Liver (tissue), 8 donors: ENCODE measurements at regions not wholly inside any gene's neighbourhood (a gene's known extent, or its start where the extent isn't known, plus 50 kb on each side); places are given as distances from the start of the nearest gene placed in this dataset.

ENCODE experiments used
- DNase-seq: peaks from one replicate; pipeline ENCODE4 v3.0.0-alpha.2; 2017; ENCODE audit warnings: low spot score
- H3K27ac ChIP-seq, 2 donors: one replicate each; pipeline ENCODE4 v1.7.0; 2013; ENCODE audit warnings: inconsistent platforms in 2 of 2, low read length in 2 of 2, control low read depth in 1 of 2, low read depth in 1 of 2, mild to moderate bottlenecking in 1 of 2
- H3K27me3 ChIP-seq, 4 donors: one replicate each; pipeline versions ENCODE4 v1.6.1 to v1.7.0; 2013; ENCODE audit warnings: low read length in 3 of 4, inconsistent platforms in 1 of 4, mild to moderate bottlenecking in 1 of 4, moderate library complexity in 1 of 4; ENCODE audit not compliant: control insufficient read depth in 4 of 4, insufficient read depth in 4 of 4
- H3K36me3 ChIP-seq, 4 donors: one replicate each; pipeline versions ENCODE4 v1.6.1 to v1.7.0; 2013; ENCODE audit warnings: low read length in 3 of 4, mild to moderate bottlenecking in 3 of 4, low read depth in 1 of 4, moderate library complexity in 1 of 4; ENCODE audit not compliant: control insufficient read depth in 4 of 4, insufficient read depth in 3 of 4
- H3K4me1 ChIP-seq, 4 donors: one replicate each; pipeline versions ENCODE4 v1.6.1 to v1.7.0; 2013; ENCODE audit warnings: low read length in 3 of 4, mild to moderate bottlenecking in 3 of 4, moderate library complexity in 1 of 4; ENCODE audit not compliant: control insufficient read depth in 4 of 4, insufficient read depth in 4 of 4
- H3K4me3 ChIP-seq, 3 donors: one replicate each; pipeline versions ENCODE4 v1.6.1 to v1.7.0; 2013; ENCODE audit warnings: low read length in 3 of 3, control low read depth in 1 of 3, low read depth in 1 of 3, mild to moderate bottlenecking in 1 of 3
- H3K9ac ChIP-seq, 2 donors: one replicate each; pipeline ENCODE4 v1.7.0; 2013; ENCODE audit warnings: low read length in 2 of 2, mild to moderate bottlenecking in 2 of 2, moderate library complexity in 2 of 2, control low read depth in 1 of 2, low read depth in 1 of 2
- H3K9me3 ChIP-seq, 4 donors: one replicate each; pipeline versions ENCODE4 v1.6.1 to v1.7.0; 2013; ENCODE audit warnings: low read length in 3 of 4; ENCODE audit not compliant: control insufficient read depth in 4 of 4
- ATF3 ChIP-seq: IDR thresholded peaks from 2 replicates; pipeline ENCODE4 v1.6.1; 2016; ENCODE audit warnings: antibody characterized with exemption
- CTCF ChIP-seq: fragments of 150-350 bp; IDR thresholded peaks from 2 replicates; pipeline ENCODE4 v1.5.1; 2017; ENCODE audit warnings: improper control_type of control experiment, low read depth, low read length; ENCODE audit not compliant: missing input control
- EGR1 ChIP-seq, 2 donors: IDR thresholded peaks; 2 replicates each; pipeline ENCODE4 v1.6.1; 2016 to 2018; ENCODE audit warnings: antibody characterized with exemption in 2 of 2, low read depth in 2 of 2
- FOXA2 ChIP-seq: IDR thresholded peaks from 2 replicates; pipeline ENCODE4 v1.6.1; 2016; ENCODE audit warnings: antibody characterized with exemption
- GABPA ChIP-seq, 2 donors: IDR thresholded peaks in 1 of 2; conservative IDR thresholded peaks in 1 of 2; 2 replicates each; pipeline ENCODE4 v1.6.1; 2016; ENCODE audit warnings: antibody characterized with exemption in 2 of 2, mild to moderate bottlenecking in 1 of 2, moderate library complexity in 1 of 2
- MAX ChIP-seq: IDR thresholded peaks from 2 replicates; pipeline ENCODE4 v1.6.1; 2016; ENCODE audit warnings: antibody characterized with exemption
- RAD21 ChIP-seq, 2 donors: IDR thresholded peaks; 2 replicates each; pipeline ENCODE4 v1.6.1; 2016; ENCODE audit warnings: antibody characterized with exemption in 2 of 2, mild to moderate bottlenecking in 2 of 2
- REST ChIP-seq: IDR thresholded peaks from 2 replicates; pipeline ENCODE4 v1.6.1; 2016; ENCODE audit warnings: antibody characterized with exemption, mild to moderate bottlenecking
- RXRA ChIP-seq, 2 donors: IDR thresholded peaks; 2 replicates each; pipeline ENCODE4 v1.6.1; 2017 to 2018; ENCODE audit warnings: antibody characterized with exemption in 2 of 2, mild to moderate bottlenecking in 1 of 2
- SP1 ChIP-seq: IDR thresholded peaks from 2 replicates; pipeline ENCODE4 v1.6.1; 2018; ENCODE audit warnings: antibody characterized with exemption, mild to moderate bottlenecking
- ZBTB33 ChIP-seq: IDR thresholded peaks from 2 replicates; pipeline ENCODE4 v1.6.1; 2016; ENCODE audit warnings: antibody characterized with exemption
- WGBS: extraction: QIAGEN DNeasy Blood & Tissue Kit; methylation state at CpG from one replicate; pipeline ENCODE4 v1.1.7; 2013; 5-methylcytosine and 5-hydroxymethylcytosine counted together
- donor health status: healthy.
- donor health status: healthy.
- donor health status: healthy.
- donor health status: healthy.
- donor health status: healthy.

GRCh38 chr11:119474682-119475596 is 52.0 kb upstream of the THY1 start:
- DNase-seq: peak; percentile 64
- H3K27me3 ChIP-seq: no peaks in the 10 kb centered on the region
- no peaks in the 10 kb centered on the region for H3K36me3 ChIP-seq
- no peak overlapping the region for H3K27ac ChIP-seq
- no peaks in the 10 kb centered on the region for H3K9me3 ChIP-seq
- H3K4me1 ChIP-seq: peaks cover 1 to 17% (median 11%) of the 10 kb centered on the region in 4 donors
- TF ChIP-seq GABPA (IDR thresholded peaks at IDR 0.05 in 1 of 2, conservative IDR thresholded peaks at IDR 0.05 in 1 of 2) (no peak), ATF3 (no peak), ZBTB33 (no peak), RAD21 (IDR thresholded peaks at IDR 0.05) (peak; percentile 93 to 94), REST (no peak), EGR1 (IDR thresholded peaks at IDR 0.05; ENCODE audit: low read depth in 2 of 2) (no peak), SP1 (no peak), RXRA (IDR thresholded peaks at IDR 0.05) (no peak), MAX (no peak), FOXA2 (no peak), CTCF (peak; percentile 85)
- 51% methylated on average over 9 of the region's 9 CpGs for WGBS
- H3K4me3 ChIP-seq: no peak overlapping the region
- no peak overlapping the region for H3K9ac ChIP-seq
